SK-N-SH treated with all-trans-retinoic acid at 6 μM for 48 hours (cell line): ENCODE measurements at regions not wholly inside any gene's neighbourhood (a gene's known extent, or its start where the extent isn't known, plus 50 kb on each side); places are given as distances from the start of the nearest gene placed in this dataset.
A peak's percentile ranks its signal among the peaks of the same experiment; 100 is the strongest.

Source experiments
- ATAC-seq: fragments of 200-7000 bp; cut with Tn5 transposase; 3 replicates; pipeline ENCODE4 v1.9.1; 2020; ENCODE audit warnings: mild to moderate bottlenecking, moderate library complexity
- BACH2 ChIP-seq: fragments of 250-450 bp; sonication (Bioruptor Pico); IDR thresholded peaks from 2 replicates; pipeline ENCODE4 v1.9.0; 2021; ENCODE audit warnings: mild to moderate bottlenecking, borderline replicate concordance
- CSDC2 ChIP-seq: fragments of 250-450 bp; sonication (Bioruptor Pico); IDR thresholded peaks from 2 replicates; pipeline ENCODE4 v1.5.0; 2020; ENCODE audit warnings: mild to moderate bottlenecking, moderate library complexity
- CSRNP3 ChIP-seq: fragments of 250-450 bp; sonication (Bioruptor Pico); IDR thresholded peaks from 2 replicates; pipeline ENCODE4 v1.5.1; 2021; ENCODE audit warnings: mild to moderate bottlenecking, moderate library complexity
- ESRRG ChIP-seq: fragments of 250-450 bp; sonication (Bioruptor Pico); IDR thresholded peaks from 2 replicates; pipeline ENCODE4 v1.6.1; 2021; ENCODE audit warnings: mild to moderate bottlenecking
- ISL1 ChIP-seq: fragments of 250-450 bp; sonication (Bioruptor Pico); IDR thresholded peaks from 2 replicates; pipeline ENCODE4 v2.1.2; 2022; ENCODE audit warnings: mild to moderate bottlenecking, moderate library complexity
- OSR1 ChIP-seq: fragments of 250-450 bp; sonication (Bioruptor Pico); IDR thresholded peaks from 2 replicates; pipeline ENCODE4 v1.8.0; 2022; ENCODE audit warnings: moderate library complexity, mild to moderate bottlenecking, inconsistent platforms
- PATZ1 ChIP-seq: fragments of 250-450 bp; sonication (Bioruptor Pico); IDR thresholded peaks from 2 replicates; pipeline ENCODE4 v1.8.0; 2020; ENCODE audit warnings: mild to moderate bottlenecking, moderate library complexity, borderline replicate concordance
- POU6F1 ChIP-seq: fragments of 250-450 bp; sonication (Bioruptor Pico); IDR thresholded peaks from 2 replicates; pipeline ENCODE4 v1.8.0; 2021; ENCODE audit warnings: low read depth, mild to moderate bottlenecking, moderate library complexity, borderline replicate concordance
- RARB ChIP-seq: fragments of 250-450 bp; sonication (Bioruptor Pico); IDR thresholded peaks from 2 replicates; pipeline ENCODE4 v1.8.0; 2021; ENCODE audit warnings: mild to moderate bottlenecking, moderate library complexity
- TCF4 ChIP-seq: fragments of 250-450 bp; sonication (Bioruptor Pico); IDR thresholded peaks from 2 replicates; pipeline ENCODE4 v1.8.0; 2021; ENCODE audit warnings: mild to moderate bottlenecking, moderate library complexity, borderline replicate concordance
- TOX ChIP-seq: fragments of 250-450 bp; sonication (Bioruptor Pico); IDR thresholded peaks from 2 replicates; pipeline ENCODE4 v1.8.0; 2021; ENCODE audit warnings: mild to moderate bottlenecking, moderate library complexity, borderline replicate concordance
- TSHZ2 ChIP-seq: fragments of 250-450 bp; sonication (Bioruptor Pico); IDR thresholded peaks from 2 replicates; pipeline ENCODE4 v1.5.0; 2020; ENCODE audit warnings: mild to moderate bottlenecking, moderate library complexity
- ZC3H10 ChIP-seq: fragments of 250-450 bp; sonication (Bioruptor Pico); IDR thresholded peaks from 2 replicates; pipeline ENCODE4 v1.5.1; 2021; ENCODE audit warnings: mild to moderate bottlenecking, moderate library complexity
- ZFP3 ChIP-seq: fragments of 250-450 bp; sonication (Bioruptor Pico); IDR thresholded peaks from 2 replicates; pipeline ENCODE4 v1.5.0; 2020; ENCODE audit warnings: mild to moderate bottlenecking, moderate library complexity
- ZFP30 ChIP-seq: fragments of 450-650 bp; formaldehyde crosslinking; IDR thresholded peaks from 2 replicates; pipeline ENCODE4 v1.5.0; 2022; ENCODE audit warnings: mild to moderate bottlenecking, moderate library complexity
- ZNF565 ChIP-seq: fragments of 450-650 bp; formaldehyde crosslinking; conservative IDR thresholded peaks from 2 replicates; pipeline ENCODE4 v1.5.0; 2020; ENCODE audit warnings: low read depth, mild to moderate bottlenecking, moderate library complexity
- ZNF70 ChIP-seq: fragments of 450-650 bp; formaldehyde crosslinking; IDR thresholded peaks from 2 replicates; pipeline ENCODE4 v1.5.0; 2020; ENCODE audit warnings: mild to moderate bottlenecking, moderate library complexity
- ZNF8 ChIP-seq: fragments of 450-650 bp; formaldehyde crosslinking; IDR thresholded peaks from 2 replicates; pipeline ENCODE4 v1.5.0; 2020; ENCODE audit warnings: mild to moderate bottlenecking, moderate library complexity

- peak; percentile 91 for ATAC-seq
These were observed 62.6 kb upstream of the ALB start for GRCh38 chr4:73341454-73341853.

GRCh38 chr4:73340917-73341316 lies 63.2 kb upstream of the ALB start:
- ATAC-seq, result no peak
- TF ChIP-seq CSRNP3 (no peak), ZNF8 (CRISPR knock-in tag) (no peak), ISL1 (CRISPR knock-in tag) (no peak), ZNF70 (CRISPR knock-in tag) (no peak), ZC3H10 (no peak), PATZ1 (no peak), BACH2 (CRISPR knock-in tag) (no peak), TOX (no peak), ESRRG (CRISPR knock-in tag) (no peak), POU6F1 (CRISPR knock-in tag) (no peak), TCF4 (CRISPR knock-in tag) (no peak), ZNF565 (CRISPR knock-in tag) (no peak), TSHZ2 (CRISPR knock-in tag) (no peak), ZFP30 (CRISPR knock-in tag) (no peak)

More at GRCh38 chr4:73341454-73341853, 62.6 kb upstream of the ALB start:
- TF ChIP-seq TOX (no peak), OSR1 (CRISPR knock-in tag) (no peak), ZNF70 (CRISPR knock-in tag) (no peak), ZFP3 (CRISPR knock-in tag) (no peak), TSHZ2 (CRISPR knock-in tag) (no peak), RARB (CRISPR knock-in tag) (no peak), PATZ1 (no peak), CSDC2 (no peak), POU6F1 (CRISPR knock-in tag) (no peak), ZFP30 (CRISPR knock-in tag) (no peak), ESRRG (CRISPR knock-in tag) (no peak), ISL1 (CRISPR knock-in tag) (no peak)
